ENCODE measurements at regions not wholly inside any gene's neighbourhood (a gene's known extent, or its start where the extent isn't known, plus 50 kb on each side); places are given as distances from the start of the nearest gene placed in this dataset.
"Not testable (repeated sequence)": the region's sequence is repeated elsewhere in the genome, so short reads cannot be mapped to it uniquely, and the experiment has no call there.

- no peak for DNase-seq (ENCODE audit: low spot score)
- no peak for TF ChIP-seq CTCF (IDR thresholded peaks at IDR 0.05; ENCODE audit: extremely low read depth, missing control alignments)
Measured at GRCh38 chr15:70375586-70375985, 277.9 kb upstream of the TLE3 start.

DNA sequence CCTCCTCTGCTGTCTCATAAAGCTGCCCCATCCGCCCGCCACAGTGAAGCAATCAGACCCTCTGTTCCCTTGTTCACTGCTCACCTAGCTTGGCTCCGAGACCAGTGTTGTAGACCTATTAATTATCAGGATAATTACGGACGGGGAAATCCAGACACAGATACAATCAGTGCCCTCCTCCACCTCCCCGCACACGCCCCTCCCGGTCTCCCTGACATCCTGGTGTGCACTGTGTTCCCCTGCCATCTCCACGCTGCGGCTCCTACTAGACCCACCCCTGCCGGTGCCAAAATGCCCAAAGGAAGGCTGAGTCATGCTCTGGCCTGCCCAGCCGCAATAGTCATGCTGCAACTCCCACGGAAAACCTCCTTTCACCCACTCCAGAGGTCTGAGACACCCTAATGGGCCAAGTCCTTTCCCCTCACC, 277.3 kb upstream of the TLE3 start:
- no peak for DNase-seq (ENCODE audit: low spot score)
- TF ChIP-seq CTCF (IDR thresholded peaks at IDR 0.05; ENCODE audit: extremely low read depth, missing control alignments): no peak

DNA sequence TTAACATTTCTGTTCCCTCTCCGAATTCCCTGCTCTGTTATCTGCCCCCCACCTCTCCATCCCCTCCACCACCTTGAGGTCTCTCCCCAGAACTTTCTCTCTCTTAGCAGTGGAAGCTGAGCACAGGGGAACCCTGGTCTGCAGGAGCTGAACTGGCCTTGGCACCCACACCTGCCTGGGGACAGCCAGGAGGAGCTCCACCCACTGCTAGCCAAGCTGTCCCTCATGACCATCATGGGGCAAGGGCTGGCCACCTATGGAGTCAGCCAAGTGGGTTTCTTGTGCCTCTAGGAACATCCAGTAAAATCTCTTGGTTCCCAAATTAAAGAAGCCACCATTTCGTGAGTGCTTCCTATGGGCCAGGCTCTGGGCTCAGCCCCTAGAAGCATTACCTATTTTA, 276.4 kb upstream of the TLE3 start:
- no peak for DNase-seq (ENCODE audit: low spot score)
- no peak for TF ChIP-seq CTCF (IDR thresholded peaks at IDR 0.05; ENCODE audit: extremely low read depth, missing control alignments)

DNA sequence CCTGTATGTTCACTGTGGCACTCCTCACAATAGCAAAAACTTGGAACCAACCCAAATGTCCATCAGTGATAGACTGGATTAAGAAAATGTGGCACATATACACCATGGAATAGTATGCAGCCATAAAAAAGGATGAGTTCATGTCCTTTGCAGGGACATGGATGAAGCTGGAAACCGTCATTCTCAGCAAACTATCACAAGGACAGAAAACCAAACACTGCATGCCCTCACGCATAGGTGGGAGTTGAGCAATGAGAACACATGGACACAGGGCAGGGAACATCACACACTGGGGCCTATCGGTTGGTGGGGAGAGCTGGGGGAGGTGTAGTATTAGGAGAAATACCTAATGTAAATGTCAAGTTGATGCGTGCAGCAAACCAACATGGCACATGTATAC, 275.7 kb upstream of the TLE3 start:
- DNase-seq (ENCODE audit: low spot score): not testable (repeated sequence)

DNA sequence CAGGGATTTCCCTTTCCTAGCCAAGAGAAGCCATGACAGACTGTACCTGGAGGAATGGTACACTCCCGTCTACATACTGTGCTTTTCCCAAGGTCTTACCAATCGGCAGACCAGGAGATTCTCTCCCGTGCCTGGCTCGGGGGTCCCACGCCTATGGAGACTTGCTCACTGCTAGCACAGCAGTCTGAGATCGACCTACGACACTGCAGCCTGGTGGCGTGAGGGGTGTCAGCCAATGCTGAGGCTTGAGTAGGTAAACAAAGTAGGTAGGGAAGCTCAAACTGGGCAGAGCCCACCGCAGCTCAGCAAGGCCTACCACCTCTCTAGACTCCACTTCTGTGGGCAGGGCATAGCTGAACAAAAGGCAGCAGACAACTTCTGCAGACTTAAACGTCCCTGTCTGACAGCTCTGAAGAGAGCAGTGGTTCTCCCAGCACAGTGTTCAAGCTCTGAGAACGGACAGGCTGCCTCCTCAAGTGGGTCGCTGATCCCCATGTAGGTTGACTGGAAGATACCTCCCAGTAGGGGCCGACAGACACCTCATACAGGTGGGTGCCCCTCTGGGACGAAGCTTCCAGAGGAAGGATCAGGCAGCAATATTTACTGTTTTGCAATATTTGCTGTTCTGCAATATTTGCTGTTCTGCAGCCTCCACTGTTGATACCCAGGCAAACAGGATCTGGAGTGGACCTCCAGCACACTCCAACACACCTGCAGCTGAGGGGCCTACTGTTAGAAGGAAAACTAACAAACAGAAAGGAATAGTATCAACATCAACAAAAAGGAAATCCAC, 270.4 kb upstream of the TLE3 start:
- not testable (repeated sequence) for DNase-seq (ENCODE audit: low spot score)

- not testable (repeated sequence) for DNase-seq (ENCODE audit: low spot score)
Measured at GRCh38 chr15:70364023-70364422, 266.3 kb upstream of the TLE3 start.

DNA sequence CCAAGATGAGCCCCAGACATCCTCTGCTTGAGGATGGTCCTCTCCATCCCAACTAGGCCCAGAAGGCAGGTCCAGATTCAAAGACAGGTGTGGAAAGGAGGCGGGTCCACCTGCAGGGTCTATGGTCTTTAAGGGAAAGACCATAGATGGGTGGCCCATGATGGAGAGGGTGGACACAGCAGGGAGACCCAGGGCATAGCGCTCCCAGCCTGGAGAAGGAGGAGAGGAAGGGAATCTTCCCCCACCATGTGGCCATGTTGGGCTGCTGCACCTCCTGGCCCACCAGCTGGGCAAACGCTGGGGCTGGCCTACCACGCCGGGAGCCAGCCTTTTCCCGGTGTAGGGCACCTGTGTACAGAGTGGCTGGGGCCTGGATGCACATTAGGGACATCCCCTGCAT, 265.2 kb upstream of the TLE3 start:
- peak; percentile 53 for DNase-seq (ENCODE audit: low spot score)
- peak; percentile 28 for TF ChIP-seq CTCF (IDR thresholded peaks at IDR 0.05; ENCODE audit: extremely low read depth, missing control alignments)

GRCh38 chr15:70362350-70362749, 264.6 kb upstream of the TLE3 start:
- no peak for DNase-seq (ENCODE audit: low spot score)
- TF ChIP-seq CTCF (IDR thresholded peaks at IDR 0.05; ENCODE audit: extremely low read depth, missing control alignments): no peak

GRCh38 chr15:70361891-70362290, 264.2 kb upstream of the TLE3 start:
- DNase-seq (ENCODE audit: low spot score): no peak
- TF ChIP-seq CTCF (IDR thresholded peaks at IDR 0.05; ENCODE audit: extremely low read depth, missing control alignments): no peak
